Naive thymus-derived CD4-positive, alpha-beta T cell (primary cell): ENCODE measurements at regions not wholly inside any gene's neighbourhood (a gene's known extent, or its start where the extent isn't known, plus 50 kb on each side); places are given as distances from the start of the nearest gene placed in this dataset.

ENCODE experiments used
- ATAC-seq: fragments of 150-1000 bp; cut with Tn5 transposase; 2 replicates; pipeline ENCODE4 v1.10.0; 2021; ENCODE audit warnings: mild to moderate bottlenecking, moderate library complexity
- CTCF ChIA-PET: fragments of 350-600 bp; sonication (Branson Sonifier 250); formaldehyde crosslinking; loops from one replicate; lab custom pipeline; 2021; ENCODE audit warnings: antibody characterized with exemption; lab: Charles Lee
- POLR2A ChIA-PET: fragments of 350-600 bp; sonication (Branson Sonifier 250); formaldehyde crosslinking; loops from one replicate; lab custom pipeline; 2021; ENCODE audit warnings: antibody characterized with exemption, inconsistent platforms; lab: Charles Lee
- DNase-seq, 9 donors: peaks; one replicate each; pipeline versions ENCODE4 v3.0.0 to v3.0.0-alpha.2; 2020 to 2022; ENCODE audit warnings: mixed read lengths in 1 of 9
- H3K27ac ChIP-seq: one replicate; pipeline ENCODE4 v1.7.0; 2013; ENCODE audit warnings: mild to moderate bottlenecking, low read depth, low read length, moderate library complexity
- H3K27me3 ChIP-seq, 2 donors: one replicate each; pipeline ENCODE4 v1.7.0; 2013; ENCODE audit warnings: low read length in 2 of 2, mild to moderate bottlenecking in 2 of 2, moderate library complexity in 2 of 2; ENCODE audit not compliant: control insufficient read depth in 2 of 2, insufficient read depth in 2 of 2
- H3K36me3 ChIP-seq, 3 experiments: 1 replicate in 2 of 3; 2 replicates in 1 of 3; pipeline ENCODE4 v1.7.0; 2013; ENCODE audit warnings: low read length in 3 of 3, mild to moderate bottlenecking in 3 of 3, moderate library complexity in 1 of 3; ENCODE audit not compliant: insufficient read depth in 3 of 3, control insufficient read depth in 2 of 3
- H3K4me1 ChIP-seq, 2 donors: one replicate each; pipeline ENCODE4 v1.7.0; 2013; ENCODE audit warnings: low read length in 2 of 2, mild to moderate bottlenecking in 2 of 2, moderate library complexity in 1 of 2; ENCODE audit not compliant: control insufficient read depth in 2 of 2, insufficient read depth in 2 of 2
- H3K4me3 ChIP-seq: 2 replicates; pipeline ENCODE4 v1.7.0; 2013; ENCODE audit warnings: mild to moderate bottlenecking, low read length
- H3K9me3 ChIP-seq, 3 experiments: 1 replicate in 2 of 3; 2 replicates in 1 of 3; pipeline ENCODE4 v1.7.0; 2013; ENCODE audit warnings: low read length in 3 of 3; ENCODE audit not compliant: control insufficient read depth in 2 of 3
- H3K27ac Mint-ChIP-seq, 9 donors: one replicate each; pipeline ENCODE4 v1.8.0; 2020 to 2022; ENCODE audit warnings: mixed read lengths in 9 of 9, mild to moderate bottlenecking in 8 of 9, moderate library complexity in 5 of 9, inconsistent platforms in 2 of 9
- H3K27me3 Mint-ChIP-seq, 5 donors: one replicate each; pipeline ENCODE4 v1.8.0; 2021 to 2022; ENCODE audit warnings: mixed read lengths in 5 of 5, mild to moderate bottlenecking in 1 of 5
- H3K36me3 Mint-ChIP-seq, 5 donors: one replicate each; pipeline ENCODE4 v1.8.0; 2020 to 2022; ENCODE audit warnings: mixed read lengths in 5 of 5, mild to moderate bottlenecking in 3 of 5, inconsistent platforms in 1 of 5
- H3K4me1 Mint-ChIP-seq, 7 donors: one replicate each; pipeline ENCODE4 v1.8.0; 2020 to 2022; ENCODE audit warnings: mixed read lengths in 7 of 7, mild to moderate bottlenecking in 3 of 7, inconsistent platforms in 1 of 7
- H3K4me3 Mint-ChIP-seq, 10 donors: one replicate each; pipeline ENCODE4 v1.8.0; 2020 to 2022; ENCODE audit warnings: mild to moderate bottlenecking in 10 of 10, mixed read lengths in 10 of 10, moderate library complexity in 6 of 10, inconsistent platforms in 2 of 10
- H3K9me3 Mint-ChIP-seq, 11 donors: one replicate each; pipeline ENCODE4 v1.8.0; 2020 to 2022; ENCODE audit warnings: mixed read lengths in 11 of 11, mild to moderate bottlenecking in 4 of 11, inconsistent platforms in 1 of 11, moderate library complexity in 1 of 11
- intact Hi-C, 2 donors: fragments of 100-400 bp; cut with micrococcal nuclease; formaldehyde crosslinking; loops; one replicate each; pipeline ENCODE4 v1.15.1; 2023

DNA sequence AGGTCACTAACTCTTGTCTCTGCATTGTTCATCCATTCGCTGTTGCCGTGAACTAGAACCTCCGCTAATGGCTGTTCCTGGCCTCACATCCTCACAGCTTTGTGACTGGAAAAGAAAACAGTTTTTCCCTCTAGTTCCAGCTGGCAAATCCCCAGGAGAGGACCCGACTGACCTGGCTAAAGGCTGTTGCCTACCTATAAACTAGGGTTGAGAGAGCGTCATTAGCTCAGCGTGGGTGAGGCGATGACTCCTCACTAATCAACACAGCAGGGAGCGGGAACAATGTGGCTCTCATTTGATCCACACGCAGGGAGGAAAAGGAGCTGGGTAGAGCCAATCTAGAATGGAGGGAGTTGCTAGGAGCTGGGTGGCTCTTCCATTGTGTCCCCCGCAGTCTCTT lies 282.1 kb upstream of the IRX5 start:
- Histone ChIP-seq H3K36me3 (no peaks in the 10 kb centered on the region), H3K4me1 (no peaks in the 10 kb centered on the region), H3K4me3 (no peak overlapping the region), H3K9me3 (no peaks in the 10 kb centered on the region), H3K27me3 (no peaks in the 10 kb centered on the region), H3K27ac (no peak overlapping the region)
- no peak overlapping the region for H3K4me3 Mint-ChIP-seq
- DNase-seq, result no peak
- no peak overlapping the region for H3K27ac Mint-ChIP-seq
- POLR2A ChIA-PET, result no interaction called here
- no peaks in the 10 kb centered on the region for H3K4me1 Mint-ChIP-seq
- intact Hi-C loops, result no loop called here
- no peaks in the 10 kb centered on the region for H3K36me3 Mint-ChIP-seq
- peaks cover 0 to 3% (median 0%) of the 10 kb centered on the region in 11 donors for H3K9me3 Mint-ChIP-seq
- no peak for ATAC-seq
- CTCF ChIA-PET, result interaction anchor here (0.6 kb wide), 2 partner anchors 56 to 265 kb away, joined by 3 to 4 read pairs; no protein-coding TSS in a partner anchor
- peaks cover 6 to 28% (median 21%) of the 10 kb centered on the region in 5 donors for H3K27me3 Mint-ChIP-seq

DNA sequence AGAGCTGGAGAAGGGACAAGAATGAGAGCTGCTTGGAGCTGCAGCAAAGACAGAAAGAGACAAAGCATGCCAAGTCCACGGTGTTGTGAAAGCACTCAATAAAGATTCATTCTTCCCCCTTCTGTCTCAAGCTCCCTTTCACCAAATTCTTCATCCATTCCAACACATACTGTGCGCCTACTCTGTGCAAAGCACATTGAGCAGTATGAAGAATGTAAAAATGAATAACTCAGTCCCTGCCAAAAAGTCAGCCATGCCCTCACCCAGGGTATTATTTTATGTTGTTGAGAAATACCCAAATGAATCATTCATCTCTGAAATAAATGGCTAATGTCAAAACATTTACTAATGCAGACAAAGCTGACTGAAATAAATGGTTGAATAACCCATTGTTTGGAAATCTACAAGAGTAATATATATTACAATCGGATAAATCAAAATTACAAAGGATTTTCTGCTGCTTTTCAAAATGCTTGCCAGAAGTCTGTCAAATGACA lies 282.9 kb upstream of the IRX5 start:
- no peak overlapping the region for H3K27ac ChIP-seq
- H3K27me3 ChIP-seq, result no peaks in the 10 kb centered on the region
- ChIA-PET CTCF (no interaction called here), POLR2A (no interaction called here)
- DNase-seq, result no peak
- Mint-ChIP-seq H3K4me1 (no peaks in the 10 kb centered on the region), H3K9me3 (peaks cover 0 to 3% (median 0%) of the 10 kb centered on the region in 11 donors), H3K36me3 (no peaks in the 10 kb centered on the region), H3K27me3 (peaks cover 9 to 31% (median 21%) of the 10 kb centered on the region in 5 donors), H3K4me3 (no peak overlapping the region), H3K27ac (no peak overlapping the region)
- H3K4me3 ChIP-seq, result no peak overlapping the region
- ATAC-seq, result no peak
- H3K4me1 ChIP-seq, result no peaks in the 10 kb centered on the region
- H3K36me3 ChIP-seq, result no peaks in the 10 kb centered on the region
- intact Hi-C loops, result no loop called here
- no peaks in the 10 kb centered on the region for H3K9me3 ChIP-seq

DNA sequence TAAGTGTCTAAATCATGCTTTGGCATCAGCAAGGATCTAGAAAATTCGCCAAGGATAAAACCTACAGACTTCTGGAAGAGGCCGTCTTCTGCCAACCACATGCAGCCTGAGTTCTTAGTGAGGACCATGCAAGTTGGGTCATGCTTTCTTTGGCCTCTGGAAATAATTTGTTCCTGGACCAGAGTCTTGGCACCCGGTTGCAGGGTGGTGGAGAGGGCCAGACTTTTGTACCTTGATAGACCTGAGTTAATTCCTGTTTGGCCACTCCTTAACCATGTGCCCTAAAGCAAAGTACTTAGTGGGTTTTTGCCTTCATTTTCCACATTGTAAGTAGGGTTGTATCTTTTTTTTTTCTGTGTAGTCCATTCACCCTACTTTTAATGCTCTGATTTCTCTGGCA lies 283.4 kb upstream of the IRX5 start:
- Mint-ChIP-seq H3K27ac (no peak overlapping the region), H3K27me3 (peaks cover 4 to 34% (median 21%) of the 10 kb centered on the region in 5 donors), H3K36me3 (no peaks in the 10 kb centered on the region), H3K9me3 (peaks cover 0 to 3% (median 0%) of the 10 kb centered on the region in 11 donors), H3K4me3 (no peak overlapping the region), H3K4me1 (no peaks in the 10 kb centered on the region)
- H3K36me3 ChIP-seq, result no peaks in the 10 kb centered on the region
- no peaks in the 10 kb centered on the region for H3K27me3 ChIP-seq
- ChIA-PET POLR2A (no interaction called here), CTCF (no interaction called here)
- intact Hi-C loops, result no loop called here
- no peak for ATAC-seq
- H3K4me3 ChIP-seq, result no peak overlapping the region
- no peaks in the 10 kb centered on the region for H3K9me3 ChIP-seq
- no peaks in the 10 kb centered on the region for H3K4me1 ChIP-seq
- DNase-seq, result no peak
- no peak overlapping the region for H3K27ac ChIP-seq

DNA sequence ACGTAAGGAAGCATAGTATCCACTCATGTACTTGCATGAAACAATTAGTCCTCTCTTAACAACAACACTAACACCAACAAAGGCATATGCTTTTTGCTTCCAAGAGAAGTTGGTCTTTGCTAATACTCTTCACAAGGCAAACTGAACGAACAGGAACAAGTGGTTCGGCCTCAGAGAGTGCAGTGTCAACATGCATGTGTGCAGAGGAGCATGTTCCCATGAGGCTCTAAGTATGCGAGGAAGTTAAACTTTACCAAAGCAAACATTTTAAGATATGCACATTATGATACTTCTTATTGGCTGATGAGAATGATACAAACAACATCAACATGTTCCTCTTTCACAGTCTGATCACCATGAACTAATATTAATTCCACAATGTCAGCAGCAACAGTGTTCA lies 285.3 kb upstream of the IRX5 start:
- Histone ChIP-seq H3K27me3 (no peaks in the 10 kb centered on the region), H3K9me3 (no peaks in the 10 kb centered on the region), H3K27ac (no peak overlapping the region), H3K36me3 (no peaks in the 10 kb centered on the region), H3K4me1 (no peaks in the 10 kb centered on the region), H3K4me3 (no peak overlapping the region)
- CTCF ChIA-PET, result no interaction called here
- Mint-ChIP-seq H3K27me3 (peaks cover 0 to 27% (median 13%) of the 10 kb centered on the region in 5 donors), H3K36me3 (no peaks in the 10 kb centered on the region), H3K4me1 (no peaks in the 10 kb centered on the region), H3K27ac (no peak overlapping the region), H3K4me3 (no peak overlapping the region), H3K9me3 (peaks cover 0 to 4% (median 0%) of the 10 kb centered on the region in 11 donors)
- intact Hi-C loops, result no loop called here
- DNase-seq (no peak), ATAC-seq (no peak)
- POLR2A ChIA-PET, result no interaction called here

DNA sequence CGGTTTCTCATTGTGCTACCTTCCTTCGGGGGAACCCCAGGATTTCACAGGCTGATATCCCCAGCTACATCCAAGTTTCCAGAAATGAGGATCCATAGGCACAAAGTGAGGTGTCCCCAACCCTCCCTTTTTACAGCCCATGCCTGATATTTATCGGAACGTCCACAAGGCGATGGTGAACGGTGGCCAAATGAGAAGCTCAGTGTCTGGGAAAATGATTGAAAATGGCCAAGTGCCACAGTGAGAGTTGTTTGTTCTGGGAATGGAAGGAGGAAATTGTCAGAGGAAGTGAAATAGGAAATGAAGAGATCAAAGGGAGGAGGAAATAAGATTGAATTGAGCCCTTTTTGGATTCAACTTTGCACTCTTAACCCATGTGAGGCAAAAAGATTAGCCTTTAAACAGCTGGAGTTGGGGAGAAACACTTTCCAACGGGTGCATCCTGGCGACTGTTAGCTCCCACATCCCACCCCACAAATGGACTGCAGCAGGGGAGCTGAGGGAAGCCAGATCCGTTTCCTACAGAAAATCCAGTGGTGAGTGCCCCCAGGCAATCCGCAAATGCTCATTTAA lies 294.4 kb upstream of the IRX5 start:
- H3K27me3 Mint-ChIP-seq, result peaks cover 0 to 25% (median 10%) of the 10 kb centered on the region in 5 donors
- CTCF ChIA-PET, result no interaction called here
- peaks cover 0 to 5% (median 0%) of the 10 kb centered on the region in 11 donors for H3K9me3 Mint-ChIP-seq
- Histone ChIP-seq H3K27me3 (no peaks in the 10 kb centered on the region), H3K36me3 (no peaks in the 10 kb centered on the region), H3K4me1 (no peaks in the 10 kb centered on the region), H3K9me3 (no peaks in the 10 kb centered on the region), H3K27ac (no peak overlapping the region), H3K4me3 (no peak overlapping the region)
- POLR2A ChIA-PET, result interaction anchor here (0.7 kb wide), 1 partner anchor 189 kb away, joined by 3 read pairs; no protein-coding TSS in a partner anchor
- no peak overlapping the region for H3K27ac Mint-ChIP-seq
- peaks cover 0 to 4% (median 0%) of the 10 kb centered on the region in 5 donors for H3K36me3 Mint-ChIP-seq
- H3K4me1 Mint-ChIP-seq, result no peaks in the 10 kb centered on the region
- no peak overlapping the region for H3K4me3 Mint-ChIP-seq
- DNase-seq, result no peak
- intact Hi-C loops, result no loop called here
- no peak for ATAC-seq

DNA sequence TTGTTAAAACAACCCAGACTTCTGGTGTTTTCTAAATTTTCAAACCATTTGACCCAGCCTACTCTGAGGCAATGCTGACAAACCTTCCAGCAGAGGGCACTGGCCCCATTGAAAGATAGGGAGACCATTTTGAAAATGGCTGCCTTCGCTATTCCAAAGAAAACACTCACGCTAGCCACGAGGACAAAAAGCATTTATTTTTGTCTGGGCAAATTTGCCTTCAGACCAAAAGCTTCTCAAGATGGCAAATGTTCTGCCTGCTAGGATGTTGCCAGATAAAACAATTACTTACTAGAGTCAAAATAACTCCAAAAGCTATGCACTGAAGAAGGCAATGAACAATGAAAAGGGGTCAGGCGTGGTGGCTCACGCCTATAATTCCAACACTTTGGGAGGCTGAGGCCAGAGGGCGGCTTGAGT lies 296.7 kb upstream of the IRX5 start:
- ATAC-seq (no peak), DNase-seq (no peak)
- Histone ChIP-seq H3K9me3 (no peaks in the 10 kb centered on the region), H3K4me1 (no peaks in the 10 kb centered on the region), H3K27ac (no peak overlapping the region), H3K4me3 (no peak overlapping the region), H3K27me3 (no peaks in the 10 kb centered on the region), H3K36me3 (no peaks in the 10 kb centered on the region)
- no peak overlapping the region for H3K4me3 Mint-ChIP-seq
- POLR2A ChIA-PET, result no interaction called here
- intact Hi-C loops, result no loop called here
- CTCF ChIA-PET, result interaction anchor here (0.6 kb wide), 1 partner anchor 248 kb away, joined by 4 read pairs; no protein-coding TSS in a partner anchor
- peaks cover 0 to 25% (median 9%) of the 10 kb centered on the region in 5 donors for H3K27me3 Mint-ChIP-seq
- H3K9me3 Mint-ChIP-seq, result peaks cover 0 to 5% (median 0%) of the 10 kb centered on the region in 11 donors
- peaks cover 0 to 4% (median 0%) of the 10 kb centered on the region in 5 donors for H3K36me3 Mint-ChIP-seq
- no peak overlapping the region for H3K27ac Mint-ChIP-seq
- no peaks in the 10 kb centered on the region for H3K4me1 Mint-ChIP-seq
